Ishikawa (cell line): ENCODE measurements at regions not wholly inside any gene's neighbourhood (a gene's known extent, or its start where the extent isn't known, plus 50 kb on each side); places are given as distances from the start of the nearest gene placed in this dataset.

Experiments used
- CEBPB ChIP-seq: IDR thresholded peaks from 2 replicates; pipeline ENCODE4 v1.6.1; 2012
- CREB1 ChIP-seq: IDR thresholded peaks from 2 replicates; pipeline ENCODE4 v1.6.1; 2012; ENCODE audit warnings: low read depth
- EGR1 ChIP-seq: IDR thresholded peaks from 2 replicates; pipeline ENCODE4 v1.6.1; 2012
- EP300 ChIP-seq: IDR thresholded peaks from 2 replicates; pipeline ENCODE4 v1.6.1; 2012; ENCODE audit warnings: borderline replicate concordance
- RAD21 ChIP-seq: IDR thresholded peaks from 2 replicates; pipeline ENCODE4 v1.6.1; 2012; ENCODE audit warnings: low read depth
- TAF1 ChIP-seq: IDR thresholded peaks from 2 replicates; pipeline ENCODE4 v1.6.1; 2012; ENCODE audit warnings: low read depth, mild to moderate bottlenecking
- TCF12 ChIP-seq: IDR thresholded peaks from 2 replicates; pipeline ENCODE4 v1.6.1; 2012; ENCODE audit warnings: low read depth
- TEAD4 ChIP-seq: IDR thresholded peaks from 2 replicates; pipeline ENCODE4 v1.6.1; 2012
- YY1 ChIP-seq: IDR thresholded peaks from 2 replicates; pipeline ENCODE4 v1.6.1; 2012; ENCODE audit warnings: low read depth
- ZBTB7A ChIP-seq: IDR thresholded peaks from 2 replicates; pipeline ENCODE4 v1.6.1; 2012; ENCODE audit warnings: low read depth
- TF ChIP-seq, protein P1 (sequence below): IDR thresholded peaks from 2 replicates; pipeline ENCODE4 v1.6.1; 2012; ENCODE audit warnings: low read depth, mild to moderate bottlenecking

DNA sequence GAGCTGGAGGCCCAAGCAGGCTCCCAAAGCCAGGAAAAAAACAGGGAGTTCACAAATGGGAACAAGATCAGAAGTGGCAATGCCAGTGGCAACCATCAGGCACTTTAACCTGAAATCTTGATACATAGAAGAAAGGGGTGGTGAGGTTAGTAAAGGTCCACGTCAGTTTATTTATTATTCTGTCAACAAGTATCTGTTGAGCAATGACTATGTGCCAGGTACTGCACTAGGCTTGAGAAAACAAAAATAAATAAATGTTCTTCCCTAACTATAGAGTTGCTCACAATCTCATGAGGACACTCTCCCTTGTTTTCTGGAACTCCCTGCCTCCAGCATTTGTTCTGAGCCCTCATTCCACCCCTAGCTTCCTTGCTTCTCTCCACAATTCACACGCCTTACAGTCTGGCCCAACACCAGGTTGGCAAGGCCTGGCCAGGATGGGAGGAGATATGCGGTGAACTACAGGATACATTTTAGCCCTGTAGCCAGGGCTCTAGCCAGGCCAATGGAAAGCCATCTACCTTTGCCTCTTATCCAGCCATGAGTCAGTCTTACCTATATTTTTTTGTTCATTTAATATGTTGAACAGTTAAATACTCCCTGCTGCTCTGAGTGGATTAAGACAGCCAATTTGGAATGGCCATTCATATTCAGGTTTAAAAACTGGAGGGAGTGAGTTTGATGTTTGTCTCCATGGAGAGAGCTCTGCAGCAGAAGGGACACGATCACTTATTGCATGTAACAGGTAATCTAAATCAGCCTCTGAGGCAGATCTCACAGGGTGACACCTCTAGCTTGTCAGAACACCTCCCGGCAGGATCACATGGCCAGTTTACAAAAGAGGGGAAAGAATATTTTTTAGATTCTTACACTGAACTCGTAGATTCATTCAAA lies 161.9 kb upstream of the ATP11B start:
- no peak for TF ChIP-seq TAF1
- TF ChIP-seq CREB1 = no peak
- no peak for TF ChIP-seq EGR1
- TF ChIP-seq ZBTB7A = no peak
- TF ChIP-seq, protein P1, sequence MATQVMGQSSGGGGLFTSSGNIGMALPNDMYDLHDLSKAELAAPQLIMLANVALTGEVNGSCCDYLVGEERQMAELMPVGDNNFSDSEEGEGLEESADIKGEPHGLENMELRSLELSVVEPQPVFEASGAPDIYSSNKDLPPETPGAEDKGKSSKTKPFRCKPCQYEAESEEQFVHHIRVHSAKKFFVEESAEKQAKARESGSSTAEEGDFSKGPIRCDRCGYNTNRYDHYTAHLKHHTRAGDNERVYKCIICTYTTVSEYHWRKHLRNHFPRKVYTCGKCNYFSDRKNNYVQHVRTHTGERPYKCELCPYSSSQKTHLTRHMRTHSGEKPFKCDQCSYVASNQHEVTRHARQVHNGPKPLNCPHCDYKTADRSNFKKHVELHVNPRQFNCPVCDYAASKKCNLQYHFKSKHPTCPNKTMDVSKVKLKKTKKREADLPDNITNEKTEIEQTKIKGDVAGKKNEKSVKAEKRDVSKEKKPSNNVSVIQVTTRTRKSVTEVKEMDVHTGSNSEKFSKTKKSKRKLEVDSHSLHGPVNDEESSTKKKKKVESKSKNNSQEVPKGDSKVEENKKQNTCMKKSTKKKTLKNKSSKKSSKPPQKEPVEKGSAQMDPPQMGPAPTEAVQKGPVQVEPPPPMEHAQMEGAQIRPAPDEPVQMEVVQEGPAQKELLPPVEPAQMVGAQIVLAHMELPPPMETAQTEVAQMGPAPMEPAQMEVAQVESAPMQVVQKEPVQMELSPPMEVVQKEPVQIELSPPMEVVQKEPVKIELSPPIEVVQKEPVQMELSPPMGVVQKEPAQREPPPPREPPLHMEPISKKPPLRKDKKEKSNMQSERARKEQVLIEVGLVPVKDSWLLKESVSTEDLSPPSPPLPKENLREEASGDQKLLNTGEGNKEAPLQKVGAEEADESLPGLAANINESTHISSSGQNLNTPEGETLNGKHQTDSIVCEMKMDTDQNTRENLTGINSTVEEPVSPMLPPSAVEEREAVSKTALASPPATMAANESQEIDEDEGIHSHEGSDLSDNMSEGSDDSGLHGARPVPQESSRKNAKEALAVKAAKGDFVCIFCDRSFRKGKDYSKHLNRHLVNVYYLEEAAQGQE = no peak
- TF ChIP-seq TEAD4 = no peak
- no peak for TF ChIP-seq CEBPB
- TF ChIP-seq RAD21 = no peak
- TF ChIP-seq EP300 = no peak
- no peak for TF ChIP-seq YY1
- TF ChIP-seq TCF12 = no peak
